HCT116 (cell line): ENCODE measurements at regions not wholly inside any gene's neighbourhood (a gene's known extent, or its start where the extent isn't known, plus 50 kb on each side); places are given as distances from the start of the nearest gene placed in this dataset.

Experiments used
- ATAC-seq: fragments of 200-7000 bp; cut with Tn5 transposase; 2 replicates; pipeline ENCODE4 v1.9.1; 2020; ENCODE audit warnings: mild to moderate bottlenecking, moderate library complexity
- BruUV-seq: library from RNA; stranded (reverse); fragments of 400-500 nt; replicated peaks from 2 replicates; lab custom pipeline; 2021; lab: Mats Ljungman, UMichigan
- CTCF ChIA-PET: fragments of 300-600 bp; sonication (Branson Sonifier 250); formaldehyde crosslinking; loops from one replicate; lab custom pipeline; 2021; ENCODE audit warnings: antibody characterized with exemption; lab: Charles Lee
- POLR2A ChIA-PET: fragments of 300-600, 350-600 bp; sonication (Branson Sonifier 250); formaldehyde crosslinking; loops from one replicate; lab custom pipeline; 2021; ENCODE audit warnings: antibody characterized with exemption; lab: Charles Lee
- RAD21 ChIA-PET, 2 experiments: fragments of 300-600 bp; sonication (Branson Sonifier 250); formaldehyde crosslinking; loops; one replicate each; lab custom pipeline; 2023; ENCODE audit warnings: low total read pairs in 2 of 2; ENCODE audit not compliant: uncharacterized antibody in 2 of 2, unreplicated experiment in 2 of 2, low non-redundant PET in 1 of 2; lab: Charles Lee
- DNase-seq: peaks from one replicate; pipeline ENCODE4 v3.0.0-alpha.2; 2010; ENCODE audit warnings: low read depth, low spot score
- H2AFZ ChIP-seq: fragments of 200-600 bp; shearing (Covaris generic), sonication (generic); 2 replicates; pipeline ENCODE4 v1.6.1; 2017; ENCODE audit warnings: low read depth, mixed run types, mixed read lengths, antibody characterized with exemption, low read length; ENCODE audit not compliant: poor library complexity, severe bottlenecking
- H3K27ac ChIP-seq: 2 replicates; pipeline ENCODE4 v1.5.1; 2012; ENCODE audit warnings: low read depth, low read length
- H3K27me3 ChIP-seq: fragments of 200-600 bp; sonication (generic); 2 replicates; pipeline ENCODE4 v1.6.1; 2016; ENCODE audit warnings: mixed run types, low read length, mixed read lengths; ENCODE audit not compliant: insufficient read depth
- H3K36me3 ChIP-seq, 2 experiments: fragments of 200-500 bp in 1 of 2; fragments of 200-600 bp in 1 of 2; sonication (Bioruptor generic) in 1 of 2; sonication (generic) in 1 of 2; 2 replicates each; pipeline versions ENCODE4 v1.5.1 to v1.6.1; 2014 to 2016; ENCODE audit warnings: low read length in 2 of 2, inconsistent platforms in 1 of 2, mixed read lengths in 1 of 2, mixed run types in 1 of 2; ENCODE audit not compliant: insufficient read depth in 2 of 2, control insufficient read depth in 1 of 2
- H3K4me1 ChIP-seq, 2 experiments: fragments of 200-600 bp in 1 of 2; sonication (generic) in 1 of 2; 2 replicates each; pipeline versions ENCODE4 v1.5.1 to v1.6.1; 2012 to 2017; ENCODE audit warnings: low read length in 2 of 2, inconsistent platforms in 1 of 2, mild to moderate bottlenecking in 1 of 2, mixed read lengths in 1 of 2, mixed run types in 1 of 2, moderate library complexity in 1 of 2; ENCODE audit not compliant: insufficient read depth in 2 of 2, control insufficient read depth in 1 of 2
- H3K4me2 ChIP-seq: fragments of 200-600 bp; sonication (generic); 2 replicates; pipeline ENCODE4 v1.6.1; 2017; ENCODE audit warnings: mixed run types, low read length, mixed read lengths
- H3K4me3 ChIP-seq, 2 experiments: fragments of 200-600 bp in 1 of 2; sonication (generic) in 1 of 2; replicated peaks in 1 of 2; 2 replicates each; pipeline ENCODE4 v1.5.1; 2011 to 2016; ENCODE audit warnings: low read length in 2 of 2, control low read depth in 1 of 2, low read depth in 1 of 2, mild to moderate bottlenecking in 1 of 2, mixed read lengths in 1 of 2, mixed run types in 1 of 2
- H3K79me2 ChIP-seq: fragments of 200-600 bp; sonication (generic); 2 replicates; pipeline ENCODE4 v1.6.1; 2017; ENCODE audit warnings: mild to moderate bottlenecking, mixed run types, low read length, moderate library complexity, mixed read lengths; ENCODE audit not compliant: insufficient read depth
- H3K9ac ChIP-seq: fragments of 200-600 bp; sonication (generic); 2 replicates; pipeline ENCODE4 v1.6.1; 2016; ENCODE audit warnings: low read length, mixed read lengths
- H3K9me2 ChIP-seq: fragments of 200-600 bp; sonication (generic), shearing (Covaris generic); 2 replicates; pipeline ENCODE4 v1.6.1; 2017; ENCODE audit warnings: mixed run types, mild to moderate bottlenecking, moderate library complexity; ENCODE audit not compliant: insufficient read depth
- H3K9me3 ChIP-seq, 2 experiments: fragments of 200-500 bp in 1 of 2; fragments of 200-600 bp in 1 of 2; sonication (Bioruptor generic) in 1 of 2; sonication (generic) in 1 of 2; 2 replicates each; pipeline ENCODE4 v1.6.1; 2014 to 2017; ENCODE audit warnings: low read length in 2 of 2, mixed read lengths in 2 of 2, inconsistent platforms in 1 of 2, low read depth in 1 of 2, mild to moderate bottlenecking in 1 of 2, mixed run types in 1 of 2, moderate library complexity in 1 of 2; ENCODE audit not compliant: control insufficient read depth in 1 of 2, insufficient read depth in 1 of 2
- H4K20me1 ChIP-seq: fragments of 200-600 bp; sonication (generic), shearing (Covaris generic); 2 replicates; pipeline ENCODE4 v1.6.1; 2017; ENCODE audit warnings: mixed run types, mild to moderate bottlenecking, moderate library complexity; ENCODE audit not compliant: insufficient read depth
- CBX3 ChIP-seq: IDR thresholded peaks from 2 replicates; pipeline ENCODE4 v1.6.1; 2012; ENCODE audit warnings: low read depth
- CTCF ChIP-seq, 3 experiments: fragments of 200-600 bp in 1 of 3; sonication (generic) in 1 of 3; IDR thresholded peaks in 2 of 3; conservative IDR thresholded peaks in 1 of 3; 2 replicates each; pipeline ENCODE4 v1.5.1; 2012 to 2017; ENCODE audit warnings: low read depth in 2 of 3, low read length in 2 of 3, antibody characterized with exemption in 1 of 3, borderline replicate concordance in 1 of 3, control low read depth in 1 of 3, mild to moderate bottlenecking in 1 of 3, mixed read lengths in 1 of 3, mixed run types in 1 of 3, moderate library complexity in 1 of 3; ENCODE audit not compliant: insufficient read depth in 1 of 3
- EGR1 ChIP-seq: IDR thresholded peaks from 2 replicates; pipeline ENCODE4 v1.6.1; 2012; ENCODE audit warnings: low read depth
- ELF1 ChIP-seq: IDR thresholded peaks from 2 replicates; pipeline ENCODE4 v1.6.1; 2012; ENCODE audit warnings: low read depth, borderline replicate concordance
- EZH2 ChIP-seq: fragments of 200-600 bp; sonication (generic); IDR thresholded peaks from 2 replicates; pipeline ENCODE4 v1.6.1; 2017; ENCODE audit warnings: antibody characterized with exemption, mixed run types
- EZH2phosphoT487 ChIP-seq: fragments of 200-600 bp; IDR thresholded peaks from 2 replicates; pipeline ENCODE4 v1.6.1; 2018; ENCODE audit warnings: antibody characterized with exemption, borderline replicate concordance
- FOSL1 ChIP-seq: IDR thresholded peaks from 2 replicates; pipeline ENCODE4 v1.6.1; 2012; ENCODE audit warnings: low read depth
- JUND ChIP-seq: IDR thresholded peaks from 2 replicates; pipeline ENCODE4 v1.6.1; 2012
- MAX ChIP-seq: IDR thresholded peaks from 2 replicates; pipeline ENCODE4 v1.6.1; 2012
- POLR2A ChIP-seq: IDR thresholded peaks from 2 replicates; pipeline ENCODE4 v1.7.0; 2011; ENCODE audit warnings: borderline replicate concordance; ENCODE audit not compliant: insufficient read depth, insufficient read length; ENCODE audit errors: extremely low read depth
- POLR2AphosphoS5 ChIP-seq: IDR thresholded peaks from 2 replicates; pipeline ENCODE4 v1.6.1; 2011; ENCODE audit warnings: mild to moderate bottlenecking, low read depth, low read length, moderate library complexity
- RAD21 ChIP-seq: IDR thresholded peaks from 2 replicates; pipeline ENCODE4 v1.6.1; 2012; ENCODE audit warnings: low read depth, mild to moderate bottlenecking
- SRF ChIP-seq: IDR thresholded peaks from 2 replicates; pipeline ENCODE4 v1.6.1; 2012; ENCODE audit warnings: low read depth
- TCF7L2 ChIP-seq: IDR thresholded peaks from 2 replicates; pipeline ENCODE4 v1.7.0; 2011; ENCODE audit warnings: borderline replicate concordance, inconsistent platforms; ENCODE audit not compliant: insufficient read depth, insufficient read length; ENCODE audit errors: extremely low read depth
- YY1 ChIP-seq: IDR thresholded peaks from 2 replicates; pipeline ENCODE4 v1.6.1; 2011; ENCODE audit warnings: low read length, low read depth, moderate library complexity, mild to moderate bottlenecking; ENCODE audit not compliant: insufficient replicate concordance; ENCODE audit errors: extremely low read depth
- ZBTB33 ChIP-seq: IDR thresholded peaks from 2 replicates; pipeline ENCODE4 v1.6.1; 2011; ENCODE audit warnings: mild to moderate bottlenecking, low read length, moderate library complexity; ENCODE audit not compliant: insufficient replicate concordance; ENCODE audit errors: extremely low read depth
- ZFX ChIP-seq: fragments of 450-650 bp; IDR thresholded peaks from 2 replicates; pipeline ENCODE4 v1.6.1; 2017
- intact Hi-C: fragments of 100-400 bp; cut with micrococcal nuclease; formaldehyde crosslinking; loops from 2 replicates; pipeline ENCODE4 v1.10.0; 2022

- TF ChIP-seq ZFX (no peak), EZH2phosphoT487 (no peak), CTCF (IDR thresholded peaks at IDR 0.05 in 2 of 3, conservative IDR thresholded peaks at IDR 0.05 in 1 of 3; ENCODE audit: borderline replicate concordance in 1 of 3, insufficient read depth in 1 of 3, low read depth in 2 of 3, low read length in 2 of 3) (no peak), FOSL1 (no peak)
- TF ChIP-seq, all 23 proteins: peak for 0
Measured at GRCh38 chr4:3649491-3649890, 116.7 kb upstream of the ADRA2C start (continued).

GRCh38 chr4:3648731-3649130 lies 116.5 kb upstream of the LRPAP1 start:
- Histone ChIP-seq H3K4me1 (peaks cover 19% of the 10 kb centered on the region in 2 experiments), H3K27ac (no peak overlapping the region), H3K9me3 (no peaks in the 10 kb centered on the region), H4K20me1 (no peaks in the 10 kb centered on the region), H3K4me3 (no peak overlapping the region), H2AFZ (no peak overlapping the region), H3K79me2 (no peaks in the 10 kb centered on the region), H3K4me2 (no peak overlapping the region), H3K27me3 (peaks cover 7% of the 10 kb centered on the region; the same call in 1 of the 2 replicates), H3K9ac (no peak overlapping the region), H3K9me2 (no peaks in the 10 kb centered on the region), H3K36me3 (no peaks in the 10 kb centered on the region)
- CTCF ChIA-PET: no interaction called here
- no peak for ATAC-seq
- no TSS peak for BruUV-seq
- DNase-seq: no peak
- RAD21 ChIA-PET: no interaction called here
- intact Hi-C loops: no loop called here
- TF ChIP-seq ELF1 (no peak), RAD21 (no peak), POLR2A (no peak), TCF7L2 (no peak), CTCF (IDR thresholded peaks at IDR 0.05 in 2 of 3, conservative IDR thresholded peaks at IDR 0.05 in 1 of 3; ENCODE audit: borderline replicate concordance in 1 of 3, insufficient read depth in 1 of 3, low read depth in 2 of 3, low read length in 2 of 3) (no peak), POLR2AphosphoS5 (no peak), CBX3 (no peak), FOSL1 (no peak), ZBTB33 (no peak), MAX (no peak), EZH2phosphoT487 (no peak), EGR1 (no peak), JUND (no peak), SRF (no peak), EZH2 (no peak), YY1 (no peak)
- POLR2A ChIA-PET: no interaction called here
